HepG2 (cell line): ENCODE measurements at regions not wholly inside any gene's neighbourhood (a gene's known extent, or its start where the extent isn't known, plus 50 kb on each side); places are given as distances from the start of the nearest gene placed in this dataset.

Experiments
- ATAC-seq: fragments of 200-7000 bp; cut with Tn5 transposase; 3 replicates; pipeline ENCODE4 v1.9.1; 2020; ENCODE audit warnings: mild to moderate bottlenecking, moderate library complexity
- BruUV-seq: library from RNA; stranded (reverse); fragments of 400-500 nt; replicated peaks from 2 replicates; lab custom pipeline; 2021; lab: Mats Ljungman, UMichigan
- CTCF ChIA-PET: fragments of 300-600 bp; formaldehyde crosslinking; extraction: SDS; loops from one replicate; lab custom pipeline; 2021; ENCODE audit warnings: low total read pairs, inconsistent platforms, low intra/inter-chr PET ratio; lab: Yijun Ruan, JAX
- POLR2A ChIA-PET: fragments of 350-600 bp; sonication (Branson Sonifier 250); formaldehyde crosslinking; loops from one replicate; lab custom pipeline; 2020; ENCODE audit warnings: antibody characterized with exemption, inconsistent platforms; lab: Yijun Ruan, JAX
- DNase-seq: peaks from one replicate; pipeline ENCODE4 v3.0.0-alpha.2; 2015; ENCODE audit warnings: low spot score
- FAIRE-seq: peaks from 3 replicates; lab custom pipeline; 2011; peaks lifted over from hg19 to GRCh38; lab: Jason Lieb, UNC
- H2AFZ ChIP-seq: one replicate; pipeline ENCODE4 v1.6.1; 2011; ENCODE audit warnings: low read length, inconsistent platforms
- H3K27ac ChIP-seq: fragments of 300-600 bp; 3 replicates; pipeline ENCODE4 v1.8.0; 2011; ENCODE audit warnings: mixed run types, mild to moderate bottlenecking, mixed read lengths, low read length, inconsistent platforms; ENCODE audit not compliant: insufficient read depth; ENCODE audit errors: extremely low read length
- H3K27me3 ChIP-seq, 2 experiments: fragments of 200-600 bp in 1 of 2; 2 replicates in 1 of 2; 3 replicates in 1 of 2; pipeline versions ENCODE4 v1.6.0 to v1.8.0; 2011; ENCODE audit warnings: low read length in 2 of 2, mild to moderate bottlenecking in 2 of 2, moderate library complexity in 2 of 2, inconsistent platforms in 1 of 2; ENCODE audit not compliant: insufficient read depth in 2 of 2, control insufficient read depth in 1 of 2
- H3K36me3 ChIP-seq, 2 experiments: fragments of 200-600 bp in 1 of 2; replicated peaks in 1 of 2; 2 replicates in 1 of 2; 3 replicates in 1 of 2; pipeline versions ENCODE4 v1.5.1 to v1.8.0; 2011; ENCODE audit warnings: low read length in 2 of 2, inconsistent platforms in 1 of 2; ENCODE audit not compliant: insufficient read depth in 2 of 2, control insufficient read depth in 1 of 2
- H3K4me1 ChIP-seq: 2 replicates; pipeline ENCODE4 v1.5.1; 2012; ENCODE audit warnings: low read length, inconsistent platforms; ENCODE audit not compliant: insufficient read depth
- H3K4me2 ChIP-seq: 2 replicates; pipeline ENCODE4 v1.6.0; 2011; ENCODE audit warnings: low read depth, low read length, inconsistent platforms
- H3K4me3 ChIP-seq, 3 experiments: fragments of 200-600 bp in 1 of 3; sonication (generic), shearing (Covaris generic) in 1 of 3; replicated peaks in 1 of 3; 2 replicates each; pipeline ENCODE4 v1.5.1; 2011 to 2016; ENCODE audit warnings: low read length in 3 of 3, inconsistent platforms in 2 of 3, low read depth in 2 of 3, mild to moderate bottlenecking in 2 of 3, control low read depth in 1 of 3, mixed read lengths in 1 of 3; ENCODE audit not compliant: insufficient read depth in 1 of 3
- H3K79me2 ChIP-seq: one replicate; pipeline ENCODE4 v1.6.1; 2011; ENCODE audit warnings: low read length, inconsistent platforms; ENCODE audit not compliant: insufficient read depth
- H3K9ac ChIP-seq: 2 replicates; pipeline ENCODE4 v1.6.0; 2011; ENCODE audit warnings: mild to moderate bottlenecking, low read depth, low read length, inconsistent platforms; ENCODE audit not compliant: insufficient read depth
- H3K9me3 ChIP-seq: 2 replicates; pipeline ENCODE4 v1.5.1; 2012; ENCODE audit warnings: mild to moderate bottlenecking, low read length
- H4K20me1 ChIP-seq: 2 replicates; pipeline ENCODE4 v1.6.0; 2011; ENCODE audit warnings: inconsistent platforms, mild to moderate bottlenecking, low read length, moderate library complexity; ENCODE audit not compliant: insufficient read depth
- ATM ChIP-seq: fragments of 450-650 bp; IDR thresholded peaks from 2 replicates; pipeline ENCODE4 v1.7.1; 2017; ENCODE audit warnings: mild to moderate bottlenecking, borderline replicate concordance
- FOXP1 ChIP-seq, 2 experiments: fragments of 450-650 bp in 1 of 2; IDR thresholded peaks; 2 replicates each; pipeline ENCODE4 v1.6.1; 2017 to 2018; ENCODE audit warnings: antibody characterized with exemption in 1 of 2
- HOXA5 ChIP-seq: sonication (generic); formaldehyde crosslinking; IDR thresholded peaks from 2 replicates; pipeline ENCODE4 v1.4.0; 2020; ENCODE audit warnings: missing genetic modification reagents
- MAFF ChIP-seq: IDR thresholded peaks from 2 replicates; pipeline ENCODE4 v1.6.1; 2011; ENCODE audit warnings: low read depth, low read length, improper control_type of control experiment
- MAFK ChIP-seq, 2 experiments: IDR thresholded peaks in 1 of 2; conservative IDR thresholded peaks in 1 of 2; 2 replicates each; pipeline ENCODE4 v1.6.1; 2011; ENCODE audit warnings: improper control_type of control experiment in 2 of 2, low read length in 2 of 2
- PAF1 ChIP-seq: IDR thresholded peaks from 2 replicates; pipeline ENCODE4 v1.6.1; 2016; ENCODE audit warnings: missing genetic modification reagents, missing compliant biosample characterization
- POLR2AphosphoS5 ChIP-seq: IDR thresholded peaks from 2 replicates; pipeline ENCODE4 v1.6.1; 2012; ENCODE audit warnings: low read depth, low read length
- ZBTB3 ChIP-seq: sonication (generic); formaldehyde crosslinking; IDR thresholded peaks from 2 replicates; pipeline ENCODE4 v1.4.0; 2020; ENCODE audit warnings: low read depth, mild to moderate bottlenecking, moderate library complexity, missing genetic modification reagents, borderline replicate concordance
- ZNF33A ChIP-seq: sonication (generic); formaldehyde crosslinking; IDR thresholded peaks from 2 replicates; pipeline ENCODE4 v1.5.1; 2020; ENCODE audit warnings: missing genetic modification reagents, mild to moderate bottlenecking, moderate library complexity, borderline replicate concordance
- ZNF501 ChIP-seq: sonication (generic); formaldehyde crosslinking; IDR thresholded peaks from 2 replicates; pipeline ENCODE4 v1.5.1; 2020; ENCODE audit warnings: mild to moderate bottlenecking, moderate library complexity, missing genetic modification reagents
- ZNF709 ChIP-seq: sonication (generic); formaldehyde crosslinking; IDR thresholded peaks from 2 replicates; pipeline ENCODE4 v1.5.0; 2020; ENCODE audit warnings: mild to moderate bottlenecking, missing genetic modification reagents
- WGBS: methylation state at CpG from one replicate; pipeline ENCODE4 v1.1.6; 2017; ENCODE audit warnings: low lambda C conversion rate; 5-methylcytosine and 5-hydroxymethylcytosine counted together
- in situ Hi-C: cut with HindIII; loops from 2 replicates; pipeline ENCODE4 v1.10.0; 2017; ENCODE audit warnings: low pct_unique_long_range_greater_than_20kb; ENCODE audit not compliant: extremely low pct_ligation_motif_present
- intact Hi-C: fragments of 100-400 bp; cut with micrococcal nuclease; formaldehyde crosslinking; loops from one replicate; pipeline ENCODE4 v1.10.0; 2022; ENCODE audit not compliant: unreplicated experiment
- TF ChIP-seq, protein P1 (sequence below): sonication (generic); formaldehyde crosslinking; IDR thresholded peaks from 2 replicates; pipeline ENCODE4 v1.8.0; 2022; ENCODE audit warnings: mild to moderate bottlenecking, missing genetic modification reagents, moderate library complexity
- TF ChIP-seq, protein P2 (sequence below): sonication (generic); formaldehyde crosslinking; IDR thresholded peaks from 2 replicates; pipeline ENCODE4 v1.8.1; 2023; ENCODE audit warnings: mild to moderate bottlenecking, missing genetic modification reagents
- TF ChIP-seq, protein P3 (sequence below): IDR thresholded peaks from 2 replicates; pipeline ENCODE4 v1.6.1; 2012; ENCODE audit warnings: low read depth, low read length, improper control_type of control experiment

DNA sequence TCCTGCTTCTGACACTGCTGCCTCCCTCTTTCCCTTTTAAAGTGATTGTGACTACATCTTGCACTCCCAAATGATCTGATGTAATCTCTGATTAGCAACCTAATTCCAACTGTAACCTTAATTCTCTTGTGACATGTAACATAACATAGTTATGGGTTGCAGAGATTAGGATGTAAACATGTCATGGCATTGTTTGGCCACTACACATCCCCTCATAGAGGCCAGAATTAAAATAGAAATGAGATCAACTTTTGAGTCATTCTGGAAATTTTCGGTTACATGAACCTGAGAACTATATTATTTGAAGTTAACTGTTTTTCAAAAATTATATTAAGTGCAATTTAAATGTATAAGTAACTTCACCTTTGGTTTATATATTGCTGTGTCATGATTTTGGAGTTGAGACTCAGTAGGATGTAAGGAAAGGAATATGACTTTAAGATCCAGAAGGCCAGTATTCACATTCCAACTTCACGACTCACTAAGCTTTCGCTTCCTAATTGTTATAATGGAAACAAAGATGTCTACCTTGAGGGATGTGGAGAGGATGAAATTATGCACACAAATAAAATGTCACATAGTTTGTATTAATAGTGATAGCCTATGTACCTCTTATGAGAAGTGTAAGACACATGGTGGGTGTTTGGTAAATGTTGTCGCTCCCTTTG is 611.9 kb upstream of the MAP3K7 start:
- Histone ChIP-seq H3K9me3 (no peaks in the 10 kb centered on the region), H3K4me2 (no peak overlapping the region), H3K27ac (no peak overlapping the region), H4K20me1 (no peaks in the 10 kb centered on the region), H3K9ac (no peak overlapping the region), H2AFZ (no peak overlapping the region), H3K4me3 (no peak overlapping the region), H3K27me3 (no peaks in the 10 kb centered on the region), H3K4me1 (no peaks in the 10 kb centered on the region), H3K36me3 (no peaks in the 10 kb centered on the region), H3K79me2 (no peaks in the 10 kb centered on the region)
- no peak for ATAC-seq
- intact Hi-C loops = loop anchor here (10.0 kb wide), 1 partner anchor 1274 kb away; no protein-coding TSS in a partner anchor
- no TSS peak for BruUV-seq
- WGBS = 0% methylated on average over 4 of the region's 4 CpGs
- no peak for FAIRE-seq
- in situ Hi-C loops = no loop called here
- ChIA-PET CTCF (no interaction called here), POLR2A (no interaction called here)
- no peak for TF ChIP-seq FOXP1 (IDR thresholded peaks at IDR 0.05)
- TF ChIP-seq FOXP1 (CRISPR knock-in tag; IDR thresholded peaks at IDR 0.05) = no peak
- peak; percentile 54 to 55; a peak in 3 of 4 replicates for TF ChIP-seq MAFK (conservative IDR thresholded peaks at IDR 0.05 in 1 of 2, IDR thresholded peaks at IDR 0.05 in 1 of 2; ENCODE audit: low read length in 2 of 2)
- TF ChIP-seq MAFF = peak; percentile 28; the same call in 1 of the 2 replicates
- DNase-seq = no peak

DNA sequence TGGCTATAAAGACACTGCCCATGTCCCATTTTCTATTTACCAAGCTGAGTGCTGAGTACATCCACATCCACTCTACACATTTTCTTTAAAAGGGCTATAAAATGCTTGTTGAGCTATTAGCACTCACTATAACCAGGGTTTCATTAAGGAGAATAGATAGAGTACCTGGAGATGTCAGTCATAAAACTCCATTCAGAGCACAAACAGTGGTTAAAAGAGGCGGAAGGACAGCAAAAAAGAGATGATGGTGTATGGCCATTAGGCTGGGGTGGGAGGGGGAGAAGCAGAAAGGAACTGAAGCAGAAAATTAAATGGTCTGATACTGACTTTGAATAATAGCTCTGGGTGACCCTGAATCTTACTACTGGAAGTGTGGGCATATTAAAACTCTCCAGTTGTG is 609.9 kb upstream of the MAP3K7 start:
- no peaks in the 10 kb centered on the region for H3K4me1 ChIP-seq
- 0% methylated on average over 1 of the region's 1 CpG for WGBS
- H3K79me2 ChIP-seq = no peaks in the 10 kb centered on the region
- no peaks in the 10 kb centered on the region for H3K36me3 ChIP-seq
- FAIRE-seq (no peak), ATAC-seq (no peak), DNase-seq (no peak)
- no peak overlapping the region for H3K9ac ChIP-seq
- POLR2A ChIA-PET = no interaction called here
- CTCF ChIA-PET = no interaction called here
- no peaks in the 10 kb centered on the region for H3K9me3 ChIP-seq
- BruUV-seq = no TSS peak
- in situ Hi-C loops (no loop called here), intact Hi-C loops (loop anchor here (10.0 kb wide), 1 partner anchor 1272 kb away; no protein-coding TSS in a partner anchor)
- no peak overlapping the region for H3K27ac ChIP-seq
- no peaks in the 10 kb centered on the region for H4K20me1 ChIP-seq
- H2AFZ ChIP-seq = no peak overlapping the region
- no peaks in the 10 kb centered on the region for H3K27me3 ChIP-seq
- no peak overlapping the region for H3K4me3 ChIP-seq
- H3K4me2 ChIP-seq = no peak overlapping the region
- TF ChIP-seq HOXA5 (CRISPR knock-in tag) = no peak
- TF ChIP-seq, protein P1, sequence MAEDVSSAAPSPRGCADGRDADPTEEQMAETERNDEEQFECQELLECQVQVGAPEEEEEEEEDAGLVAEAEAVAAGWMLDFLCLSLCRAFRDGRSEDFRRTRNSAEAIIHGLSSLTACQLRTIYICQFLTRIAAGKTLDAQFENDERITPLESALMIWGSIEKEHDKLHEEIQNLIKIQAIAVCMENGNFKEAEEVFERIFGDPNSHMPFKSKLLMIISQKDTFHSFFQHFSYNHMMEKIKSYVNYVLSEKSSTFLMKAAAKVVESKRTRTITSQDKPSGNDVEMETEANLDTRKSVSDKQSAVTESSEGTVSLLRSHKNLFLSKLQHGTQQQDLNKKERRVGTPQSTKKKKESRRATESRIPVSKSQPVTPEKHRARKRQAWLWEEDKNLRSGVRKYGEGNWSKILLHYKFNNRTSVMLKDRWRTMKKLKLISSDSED (CRISPR knock-in tag) = no peak
- no peak for TF ChIP-seq ZBTB3 (CRISPR knock-in tag)
- TF ChIP-seq ZNF709 (CRISPR knock-in tag) = no peak
- no peak for TF ChIP-seq ATM
- TF ChIP-seq, protein P2, sequence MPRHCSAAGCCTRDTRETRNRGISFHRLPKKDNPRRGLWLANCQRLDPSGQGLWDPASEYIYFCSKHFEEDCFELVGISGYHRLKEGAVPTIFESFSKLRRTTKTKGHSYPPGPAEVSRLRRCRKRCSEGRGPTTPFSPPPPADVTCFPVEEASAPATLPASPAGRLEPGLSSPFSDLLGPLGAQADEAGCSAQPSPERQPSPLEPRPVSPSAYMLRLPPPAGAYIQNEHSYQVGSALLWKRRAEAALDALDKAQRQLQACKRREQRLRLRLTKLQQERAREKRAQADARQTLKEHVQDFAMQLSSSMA (CRISPR knock-in tag) = no peak
- TF ChIP-seq, protein P3, sequence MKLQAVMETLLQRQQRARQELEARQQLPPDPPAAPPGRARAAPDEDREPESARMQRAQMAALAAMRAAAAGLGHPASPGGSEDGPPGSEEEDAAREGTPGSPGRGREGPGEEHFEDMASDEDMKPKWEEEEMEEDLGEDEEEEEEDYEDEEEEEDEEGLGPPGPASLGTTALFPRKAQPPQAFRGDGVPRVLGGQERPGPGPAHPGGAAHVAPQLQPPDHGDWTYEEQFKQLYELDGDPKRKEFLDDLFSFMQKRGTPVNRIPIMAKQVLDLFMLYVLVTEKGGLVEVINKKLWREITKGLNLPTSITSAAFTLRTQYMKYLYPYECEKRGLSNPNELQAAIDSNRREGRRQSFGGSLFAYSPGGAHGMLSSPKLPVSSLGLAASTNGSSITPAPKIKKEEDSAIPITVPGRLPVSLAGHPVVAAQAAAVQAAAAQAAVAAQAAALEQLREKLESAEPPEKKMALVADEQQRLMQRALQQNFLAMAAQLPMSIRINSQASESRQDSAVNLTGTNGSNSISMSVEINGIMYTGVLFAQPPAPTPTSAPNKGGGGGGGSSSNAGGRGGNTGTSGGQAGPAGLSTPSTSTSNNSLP = no peak
- TF ChIP-seq PAF1 (CRISPR knock-in tag) = no peak
- no peak for TF ChIP-seq ZNF33A
- no peak for TF ChIP-seq ZNF501 (CRISPR knock-in tag)
- no peak for TF ChIP-seq POLR2AphosphoS5
